ENCODE measurements at regions not wholly inside any gene's neighbourhood (a gene's known extent, or its start where the extent isn't known, plus 50 kb on each side); places are given as distances from the start of the nearest gene placed in this dataset.
"Not testable (repeated sequence)": the region's sequence is repeated elsewhere in the genome, so short reads cannot be mapped to it uniquely, and the experiment has no call there.

GRCh38 chrX:95622200-95622599, 1062.4 kb upstream of the DIAPH2 start:
- no peak for DNase-seq

- no peak for DNase-seq
Observed at GRCh38 chrX:95626748-95627147, 1057.9 kb upstream of the DIAPH2 start.

GRCh38 chrX:95628796-95629195, 1055.8 kb upstream of the DIAPH2 start:
- DNase-seq: no peak

- DNase-seq: no peak
Observed at GRCh38 chrX:95629737-95630136, 1054.9 kb upstream of the DIAPH2 start.

- DNase-seq: no peak
Observed at GRCh38 chrX:95640226-95640625, 1044.4 kb upstream of the DIAPH2 start.

GRCh38 chrX:95645738-95646137, 1038.9 kb upstream of the DIAPH2 start:
- DNase-seq: no peak

GRCh38 chrX:95662200-95662599, 1022.4 kb upstream of the DIAPH2 start:
- DNase-seq: no peak

GRCh38 chrX:95666056-95666455, 1018.6 kb upstream of the DIAPH2 start:
- DNase-seq: no peak

- DNase-seq: no peak
Observed at GRCh38 chrX:95675011-95675410, 1009.6 kb upstream of the DIAPH2 start.

- DNase-seq: no peak
Observed at GRCh38 chrX:95675794-95676193, 1008.8 kb upstream of the DIAPH2 start.

GRCh38 chrX:95678679-95679078, 1006.0 kb upstream of the DIAPH2 start:
- DNase-seq: no peak

GRCh38 chrX:95693365-95693764, 991.3 kb upstream of the DIAPH2 start:
- DNase-seq: no peak

GRCh38 chrX:95703696-95704095, 980.9 kb upstream of the DIAPH2 start:
- DNase-seq: no peak

GRCh38 chrX:95716841-95717240, 967.8 kb upstream of the DIAPH2 start:
- no peak for DNase-seq

GRCh38 chrX:95718746-95719145, 965.9 kb upstream of the DIAPH2 start:
- DNase-seq: no peak

- no peak for DNase-seq
Observed at GRCh38 chrX:95721011-95721410, 963.6 kb upstream of the DIAPH2 start.

- DNase-seq: no peak
Observed at GRCh38 chrX:95728446-95728845, 956.2 kb upstream of the DIAPH2 start.

GRCh38 chrX:95729401-95729800, 955.2 kb upstream of the DIAPH2 start:
- no peak for DNase-seq

GRCh38 chrX:95733426-95733825, 951.2 kb upstream of the DIAPH2 start:
- DNase-seq: no peak

- DNase-seq: no peak
Observed at GRCh38 chrX:95754411-95754810, 930.2 kb upstream of the DIAPH2 start.

- no peak for DNase-seq
Observed at GRCh38 chrX:95760356-95760755, 924.3 kb upstream of the DIAPH2 start.

- DNase-seq: no peak
Observed at GRCh38 chrX:95762716-95763115, 921.9 kb upstream of the DIAPH2 start.

- peak; percentile 49 for DNase-seq
Observed at GRCh38 chrX:95764972-95765451, 919.6 kb upstream of the DIAPH2 start.

GRCh38 chrX:95771198-95771597, 913.4 kb upstream of the DIAPH2 start:
- DNase-seq: not testable (repeated sequence)

- peak; percentile 0 for DNase-seq
Observed at GRCh38 chrX:95791876-95792275, 892.8 kb upstream of the DIAPH2 start.

GRCh38 chrX:95797344-95797743, 887.3 kb upstream of the DIAPH2 start:
- DNase-seq: no peak
